GM23338 (cell line): ENCODE measurements at regions not wholly inside any gene's neighbourhood (a gene's known extent, or its start where the extent isn't known, plus 50 kb on each side); places are given as distances from the start of the nearest gene placed in this dataset.

Source experiments
- ATAC-seq: fragments of 200-7000 bp; cut with Tn5 transposase; 3 replicates; pipeline ENCODE4 v1.9.1; 2020
- DNase-seq: peaks from one replicate; pipeline ENCODE4 v3.0.0-alpha.2; 2015; ENCODE audit warnings: low spot score
- H2AFZ ChIP-seq: fragments of 200-600 bp; sonication (generic); 2 replicates; pipeline ENCODE4 v1.8.0; 2016; ENCODE audit warnings: antibody characterized with exemption, mild to moderate bottlenecking, moderate library complexity
- H3F3A ChIP-seq: fragments of 200-600 bp; sonication (generic); replicated peaks from 2 replicates; pipeline ENCODE4 v1.8.0; 2017; ENCODE audit warnings: antibody characterized with exemption, mixed run types, low read depth
- H3K27ac ChIP-seq: fragments of 200-600 bp; sonication (generic); 2 replicates; pipeline ENCODE4 v1.6.1; 2016; ENCODE audit warnings: low read depth
- H3K27me3 ChIP-seq: fragments of 200-600 bp; sonication (generic); 2 replicates; pipeline ENCODE4 v1.8.0; 2016; ENCODE audit warnings: mild to moderate bottlenecking, mixed run types, moderate library complexity; ENCODE audit not compliant: insufficient read depth
- H3K36me3 ChIP-seq: fragments of 200-600 bp; sonication (generic); 2 replicates; pipeline ENCODE4 v1.8.0; 2016; ENCODE audit warnings: mild to moderate bottlenecking; ENCODE audit not compliant: insufficient read depth
- H3K4me1 ChIP-seq: fragments of 200-600 bp; sonication (generic); 2 replicates; pipeline ENCODE4 v1.8.0; 2016; ENCODE audit warnings: mild to moderate bottlenecking, moderate library complexity; ENCODE audit not compliant: insufficient read depth
- H3K4me2 ChIP-seq: fragments of 200-600 bp; sonication (generic); 2 replicates; pipeline ENCODE4 v1.7.1; 2017; ENCODE audit warnings: mixed run types
- H3K4me3 ChIP-seq: fragments of 200-600 bp; sonication (generic); 2 replicates; pipeline ENCODE4 v1.6.1; 2016; ENCODE audit warnings: mixed run types
- H3K79me2 ChIP-seq: fragments of 200-600 bp; sonication (generic); replicated peaks from 2 replicates; pipeline ENCODE4 v1.8.0; 2017; ENCODE audit warnings: mild to moderate bottlenecking; ENCODE audit not compliant: insufficient read depth
- H3K9me2 ChIP-seq: fragments of 200-600 bp; sonication (generic); 2 replicates; pipeline ENCODE4 v1.8.0; 2017; ENCODE audit not compliant: insufficient read depth
- H4K20me1 ChIP-seq: fragments of 200-600 bp; sonication (generic); replicated peaks from 2 replicates; pipeline ENCODE4 v1.8.0; 2017; ENCODE audit warnings: mild to moderate bottlenecking; ENCODE audit not compliant: insufficient read depth
- H3K27ac Mint-ChIP-seq: 2 replicates; pipeline ENCODE4 v1.8.0; 2020; ENCODE audit warnings: inconsistent platforms, mild to moderate bottlenecking, moderate library complexity, mixed read lengths
- H3K27me3 Mint-ChIP-seq: 3 replicates; pipeline ENCODE4 v1.8.0; 2022; ENCODE audit warnings: low read depth, mild to moderate bottlenecking, moderate library complexity, mixed read lengths, inconsistent platforms; ENCODE audit not compliant: insufficient read depth, poor library complexity
- H3K36me3 Mint-ChIP-seq: 3 replicates; pipeline ENCODE4 v1.8.0; 2021; ENCODE audit warnings: low read depth, mild to moderate bottlenecking, inconsistent platforms, moderate library complexity, mixed read lengths
- H3K4me1 Mint-ChIP-seq: 3 replicates; pipeline ENCODE4 v1.8.0; 2020; ENCODE audit warnings: mild to moderate bottlenecking, inconsistent platforms, mixed read lengths
- H3K4me3 Mint-ChIP-seq: 3 replicates; pipeline ENCODE4 v1.8.0; 2021; ENCODE audit warnings: moderate library complexity, mild to moderate bottlenecking, inconsistent platforms, mixed read lengths
- H3K9me3 Mint-ChIP-seq: 3 replicates; pipeline ENCODE4 v1.8.0; 2020; ENCODE audit warnings: moderate library complexity, mild to moderate bottlenecking, inconsistent platforms, mixed read lengths
- CTCF ChIP-seq, 2 experiments: fragments of 200-600 bp in 1 of 2; sonication (generic) in 1 of 2; conservative IDR thresholded peaks; 2 replicates each; pipeline versions ENCODE4 v1.5.1 to v1.6.1; 2016 to 2017; ENCODE audit warnings: antibody characterized with exemption in 2 of 2, low read depth in 2 of 2, mild to moderate bottlenecking in 2 of 2, moderate library complexity in 1 of 2
- ETS1 ChIP-seq: IDR thresholded peaks from 2 replicates; pipeline ENCODE4 v1.6.1; 2016; ENCODE audit warnings: antibody characterized with exemption
- JUNB ChIP-seq: IDR thresholded peaks from one replicate; pipeline ENCODE4 v1.6.1; 2016; ENCODE audit warnings: antibody characterized with exemption; ENCODE audit not compliant: unreplicated experiment
- STAT1 ChIP-seq: IDR thresholded peaks from one replicate; pipeline ENCODE4 v1.6.1; 2016; ENCODE audit warnings: antibody characterized with exemption; ENCODE audit not compliant: unreplicated experiment
- ZNF331 ChIP-seq: fragments of 250-450 bp; sonication (Bioruptor Pico); IDR thresholded peaks from 2 replicates; pipeline ENCODE4 v1.5.0; 2020; ENCODE audit warnings: low read depth, mild to moderate bottlenecking, moderate library complexity
- ZNF462 ChIP-seq: fragments of 250-450 bp; sonication (Bioruptor Pico); IDR thresholded peaks from 2 replicates; pipeline ENCODE4 v1.5.0; 2020; ENCODE audit warnings: mild to moderate bottlenecking, moderate library complexity

DNA sequence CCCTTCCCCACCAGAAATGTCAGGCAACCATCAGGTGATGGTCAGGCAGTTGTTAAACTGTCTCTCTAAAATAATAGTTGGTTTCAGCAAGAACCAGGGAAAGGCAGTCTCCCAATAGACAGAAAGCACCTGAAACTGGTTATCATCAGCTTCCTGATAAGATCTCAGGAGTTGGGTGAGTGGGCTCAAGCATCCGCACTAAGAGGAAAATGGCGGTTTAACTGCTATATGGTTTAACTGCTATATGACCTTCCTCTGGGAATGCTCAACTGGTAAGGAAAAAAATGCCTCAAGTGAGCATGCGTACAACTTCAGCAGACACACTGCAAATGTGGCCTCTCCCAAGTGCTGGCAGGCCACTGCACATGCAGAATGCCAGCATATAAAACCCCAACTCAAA lies 240.8 kb upstream of the CMC1 start (continued):
- no peak for TF ChIP-seq ETS1

DNA sequence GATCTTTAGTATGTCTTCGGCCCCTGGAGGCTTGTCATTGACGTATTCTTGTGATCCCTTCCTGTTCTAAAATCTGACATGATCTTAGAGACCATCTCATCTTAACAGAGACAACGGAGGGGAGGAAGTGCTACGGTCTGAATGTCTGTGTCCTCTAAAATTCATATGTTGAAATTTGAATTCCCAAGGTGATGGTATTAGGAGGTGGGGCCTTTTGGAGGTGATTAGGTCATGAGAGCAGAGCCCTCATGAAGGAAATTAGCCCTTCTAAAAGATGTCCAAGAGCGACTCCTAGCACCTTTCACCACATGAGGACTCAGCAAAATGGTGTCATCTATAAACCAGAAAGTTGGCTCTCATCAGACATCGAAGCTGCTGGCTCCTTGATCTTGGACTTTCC lies 233.2 kb upstream of the CMC1 start:
- H3K4me1 ChIP-seq, result no peaks in the 10 kb centered on the region
- DNase-seq, result no peak
- no peak overlapping the region for H2AFZ ChIP-seq
- no peak overlapping the region for H3K4me2 ChIP-seq
- no peaks in the 10 kb centered on the region for H3F3A ChIP-seq
- no peaks in the 10 kb centered on the region for H3K36me3 ChIP-seq
- Mint-ChIP-seq H3K27ac (no peak overlapping the region), H3K4me3 (no peak overlapping the region), H3K27me3 (no peaks in the 10 kb centered on the region), H3K4me1 (no peaks in the 10 kb centered on the region), H3K36me3 (peaks cover 5% of the 10 kb centered on the region; the same call in 1 of the 3 replicates), H3K9me3 (0 out of 3 replicates have a peak, but pooled peaks cover 2% of the 10 kb centered on the region)
- H3K27ac ChIP-seq, result no peak overlapping the region
- H3K79me2 ChIP-seq, result no peaks in the 10 kb centered on the region
- ATAC-seq, result no peak
- TF ChIP-seq STAT1 (no peak), CTCF (conservative IDR thresholded peaks at IDR 0.05; ENCODE audit: low read depth in 2 of 2) (no peak), JUNB (no peak), ZNF462 (CRISPR knock-in tag) (no peak), ZNF331 (no peak)
- no peaks in the 10 kb centered on the region for H3K9me2 ChIP-seq
- no peaks in the 10 kb centered on the region for H4K20me1 ChIP-seq
- no peaks in the 10 kb centered on the region for H3K27me3 ChIP-seq
- H3K4me3 ChIP-seq, result no peak overlapping the region
